ENCODE measurements at regions not wholly inside any gene's neighbourhood (a gene's known extent, or its start where the extent isn't known, plus 50 kb on each side); places are given as distances from the start of the nearest gene placed in this dataset.

DNA sequence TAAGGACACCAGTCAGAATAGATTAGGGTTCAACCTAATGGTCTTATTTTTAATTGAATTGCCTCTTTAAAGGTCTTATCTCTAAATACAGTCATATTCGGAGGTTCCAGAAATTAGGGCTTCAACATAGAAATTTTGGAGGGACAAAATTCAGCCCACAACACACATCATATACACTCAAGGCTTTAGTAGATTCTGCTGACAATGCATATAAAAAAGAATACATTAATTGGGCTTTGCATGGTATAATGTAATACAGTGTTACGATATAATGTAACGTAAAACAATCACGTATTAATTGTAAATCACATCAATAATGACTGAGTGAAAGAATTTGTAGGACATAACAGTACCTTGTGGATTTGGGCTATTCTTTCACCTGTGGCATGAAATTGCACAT, 787.8 kb downstream of the STIM2 start:
- TF ChIP-seq, protein P1, sequence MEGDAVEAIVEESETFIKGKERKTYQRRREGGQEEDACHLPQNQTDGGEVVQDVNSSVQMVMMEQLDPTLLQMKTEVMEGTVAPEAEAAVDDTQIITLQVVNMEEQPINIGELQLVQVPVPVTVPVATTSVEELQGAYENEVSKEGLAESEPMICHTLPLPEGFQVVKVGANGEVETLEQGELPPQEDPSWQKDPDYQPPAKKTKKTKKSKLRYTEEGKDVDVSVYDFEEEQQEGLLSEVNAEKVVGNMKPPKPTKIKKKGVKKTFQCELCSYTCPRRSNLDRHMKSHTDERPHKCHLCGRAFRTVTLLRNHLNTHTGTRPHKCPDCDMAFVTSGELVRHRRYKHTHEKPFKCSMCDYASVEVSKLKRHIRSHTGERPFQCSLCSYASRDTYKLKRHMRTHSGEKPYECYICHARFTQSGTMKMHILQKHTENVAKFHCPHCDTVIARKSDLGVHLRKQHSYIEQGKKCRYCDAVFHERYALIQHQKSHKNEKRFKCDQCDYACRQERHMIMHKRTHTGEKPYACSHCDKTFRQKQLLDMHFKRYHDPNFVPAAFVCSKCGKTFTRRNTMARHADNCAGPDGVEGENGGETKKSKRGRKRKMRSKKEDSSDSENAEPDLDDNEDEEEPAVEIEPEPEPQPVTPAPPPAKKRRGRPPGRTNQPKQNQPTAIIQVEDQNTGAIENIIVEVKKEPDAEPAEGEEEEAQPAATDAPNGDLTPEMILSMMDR (IDR thresholded peaks at IDR 0.05): no peak
- no peak for TF ChIP-seq POLR2A (IDR thresholded peaks at IDR 0.05)

Measured in tibial nerve (tissue), 3 donors.